ENCODE measurements at regions not wholly inside any gene's neighbourhood (a gene's known extent, or its start where the extent isn't known, plus 50 kb on each side); places are given as distances from the start of the nearest gene placed in this dataset.

DNA sequence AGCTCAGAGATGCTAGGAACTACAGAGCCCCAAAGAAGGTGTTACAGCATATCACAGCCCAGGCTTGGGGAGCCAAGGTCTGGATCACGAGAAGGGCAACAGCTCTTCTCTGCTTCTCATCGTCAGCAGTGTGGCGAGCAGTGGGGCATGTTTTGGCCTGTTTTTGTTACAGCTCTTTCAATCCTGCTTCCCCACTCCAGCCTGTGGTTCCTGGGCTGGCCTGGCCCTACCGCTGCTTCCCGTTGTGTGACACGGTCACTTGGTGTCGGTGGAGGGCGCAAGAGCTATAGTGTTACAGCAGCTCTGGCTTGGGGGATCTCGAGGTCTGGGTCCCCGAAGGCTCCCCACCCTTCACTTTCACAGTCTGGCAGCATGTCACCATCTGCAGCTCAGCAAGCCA is 870.2 kb downstream of the CBLN2 start:
- no peak for TF ChIP-seq CTCF (IDR thresholded peaks at IDR 0.05)
- no peak for TF ChIP-seq POLR2A (IDR thresholded peaks at IDR 0.05)
